ENCODE measurements at regions not wholly inside any gene's neighbourhood (a gene's known extent, or its start where the extent isn't known, plus 50 kb on each side); places are given as distances from the start of the nearest gene placed in this dataset.

DNA sequence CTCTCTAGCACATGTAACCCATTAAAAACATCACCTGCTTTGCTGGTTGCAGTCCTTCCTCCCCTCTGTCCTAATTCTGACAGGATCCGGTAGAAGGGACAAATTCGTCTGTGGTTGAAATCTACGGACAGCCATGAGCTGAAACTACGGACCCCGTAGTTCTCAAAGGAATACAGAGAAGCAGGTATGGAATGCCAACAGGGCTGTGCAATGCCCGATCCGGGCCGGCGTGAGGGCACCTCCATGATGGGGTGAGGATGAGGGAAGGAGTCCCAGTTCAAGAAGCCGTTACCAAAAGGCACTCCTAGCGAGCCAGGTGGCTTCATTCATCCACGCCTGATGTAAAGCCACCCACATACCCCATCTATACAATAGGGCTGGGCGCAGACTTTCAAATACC lies 160.0 kb upstream of the NSMCE3 start:
- intact Hi-C loops (cut with micrococcal nuclease): no loop called here

DNA sequence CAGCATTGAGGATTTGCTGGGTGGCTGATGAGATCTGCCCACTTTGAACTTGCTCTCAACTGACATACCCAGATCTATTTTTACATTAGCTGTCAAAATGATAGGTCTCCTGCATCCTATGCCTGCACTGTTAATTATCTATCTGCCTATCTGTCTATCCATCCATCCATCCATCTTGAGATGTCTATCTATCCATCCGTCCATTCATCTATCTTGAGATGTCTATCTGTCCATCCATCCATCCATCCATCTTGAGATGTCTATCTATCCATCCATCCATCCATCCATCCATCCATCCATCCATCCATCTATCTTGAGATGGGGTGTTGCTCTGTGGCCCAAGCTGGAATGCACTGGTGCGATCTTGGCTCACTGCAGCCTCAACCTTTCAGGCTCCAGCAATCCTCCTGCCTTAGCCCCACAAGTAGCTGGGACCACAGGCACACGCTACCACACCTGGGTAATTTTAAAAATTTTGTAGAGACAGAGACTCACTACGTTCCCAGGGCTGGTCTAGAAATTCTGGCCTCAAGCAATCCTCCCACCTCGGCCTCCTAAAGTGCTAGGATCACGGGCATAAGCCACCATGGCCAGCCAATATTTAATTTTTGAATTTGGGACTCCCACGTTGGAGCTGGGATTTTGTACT lies 159.4 kb upstream of the NSMCE3 start:
- intact Hi-C loops (cut with micrococcal nuclease): no loop called here

DNA sequence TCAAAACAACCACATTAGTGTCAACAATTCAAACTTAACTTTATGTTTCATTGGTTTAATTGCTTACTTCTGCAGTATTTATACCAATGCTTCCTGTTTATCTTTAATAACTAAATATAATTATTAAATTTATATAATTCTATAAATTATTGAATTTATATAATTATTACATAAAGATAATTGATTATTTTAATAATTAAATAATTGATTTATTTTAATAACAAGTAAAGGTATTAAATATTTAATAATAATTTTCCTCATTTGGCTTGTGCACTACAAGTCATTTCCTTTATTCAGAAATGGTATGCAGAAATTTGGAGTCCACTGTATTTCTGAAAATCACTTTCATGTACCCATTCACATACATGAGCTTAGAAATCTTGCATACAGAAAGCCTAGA lies 156.2 kb upstream of the NSMCE3 start:
- intact Hi-C loops (cut with micrococcal nuclease): no loop called here

DNA sequence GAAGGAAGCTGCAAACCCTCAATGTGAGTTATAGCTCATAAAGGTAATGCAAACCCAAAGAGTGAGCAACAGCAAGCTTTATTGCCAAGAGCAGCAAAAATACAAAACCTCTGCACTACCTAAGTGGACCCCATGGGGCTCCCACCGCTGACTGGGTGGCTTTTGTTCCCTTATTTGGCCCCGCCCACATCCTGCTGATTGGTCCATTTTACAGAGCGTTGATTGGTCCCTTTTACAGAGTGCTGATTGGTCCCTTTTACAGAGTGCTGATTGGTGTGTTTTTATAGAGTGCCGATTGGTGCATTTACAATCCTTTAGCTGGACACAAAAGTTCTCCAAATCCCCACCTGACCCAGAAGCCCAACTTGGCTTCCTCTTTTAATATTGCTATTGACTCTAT lies 154.5 kb upstream of the NSMCE3 start:
- intact Hi-C loops (cut with micrococcal nuclease): no loop called here

DNA sequence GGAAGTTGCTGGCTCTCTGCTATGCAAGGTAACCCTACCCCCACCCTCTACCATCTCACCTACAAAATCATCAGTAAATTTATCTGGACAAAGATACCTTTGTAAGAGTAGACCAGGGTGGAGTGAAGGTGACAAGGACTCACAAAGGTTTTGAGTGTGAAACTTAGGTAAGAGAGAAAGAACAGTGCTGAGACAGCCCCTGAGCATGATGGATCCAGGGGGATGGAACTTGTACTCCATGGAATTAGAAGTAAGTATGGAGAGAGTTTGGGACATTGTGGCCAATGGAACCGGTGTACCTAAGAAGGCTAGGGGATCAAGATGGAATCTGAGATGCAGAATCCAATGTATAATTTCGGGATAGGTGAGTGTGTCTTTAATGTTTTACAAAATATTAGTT lies 153.0 kb upstream of the NSMCE3 start:
- intact Hi-C loops (cut with micrococcal nuclease): no loop called here

DNA sequence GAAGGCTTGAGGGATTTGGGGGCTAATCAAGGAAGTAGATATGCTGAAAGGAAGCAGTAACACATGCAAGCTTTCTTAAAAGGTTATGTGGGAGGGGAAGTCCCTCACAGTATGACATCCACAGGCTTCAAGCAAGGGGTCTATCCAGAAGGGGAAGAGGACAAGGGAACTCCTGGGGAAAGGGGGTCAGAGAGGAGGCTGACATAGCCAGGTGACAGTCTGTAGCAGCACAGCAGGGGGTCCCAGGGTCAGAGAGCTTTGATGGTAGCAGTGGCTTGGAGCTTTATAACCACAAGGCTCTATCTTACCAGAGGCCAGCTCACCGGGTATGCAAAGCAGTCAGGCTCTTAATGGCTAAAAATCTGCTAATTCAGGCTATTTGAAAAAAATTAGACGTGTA lies 150.6 kb upstream of the NSMCE3 start:
- intact Hi-C loops (cut with micrococcal nuclease): no loop called here

DNA sequence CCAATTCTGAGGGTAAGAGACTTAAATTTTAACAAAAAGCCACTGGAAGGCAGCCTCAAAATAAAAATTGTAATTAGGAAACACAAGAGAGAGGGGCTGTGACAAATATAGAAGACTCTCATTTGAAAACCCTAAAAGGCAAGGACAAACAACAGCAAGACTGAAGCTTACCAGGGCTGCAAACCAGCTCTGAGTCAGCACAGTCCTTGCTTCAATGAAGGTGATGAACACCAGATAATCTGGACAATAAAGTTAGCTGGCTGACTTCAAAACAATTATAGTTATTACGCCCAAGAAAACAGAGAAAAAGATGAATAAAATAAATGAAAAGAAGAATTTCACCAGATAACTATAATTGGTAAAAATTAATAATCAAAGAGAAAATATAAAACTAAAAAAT lies 149.3 kb upstream of the NSMCE3 start:
- intact Hi-C loops (cut with micrococcal nuclease): no loop called here

DNA sequence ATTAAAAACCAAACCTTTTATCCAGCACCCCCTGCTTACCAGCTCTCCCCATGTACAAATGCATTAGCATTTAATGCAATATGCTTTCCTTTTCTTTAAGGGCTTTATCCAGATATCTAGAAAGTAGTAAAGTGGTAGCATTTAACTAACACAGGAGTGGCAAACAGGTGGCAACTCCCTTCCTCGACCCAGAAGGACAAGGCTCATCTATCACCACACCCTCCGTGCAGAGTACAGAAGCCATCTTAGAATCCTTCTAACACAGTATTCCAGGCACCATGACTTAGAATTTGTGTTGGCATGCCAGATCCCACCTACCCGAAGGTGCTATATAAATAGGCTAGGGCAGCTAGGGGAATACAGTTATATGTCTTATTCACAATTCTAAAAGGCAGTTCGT lies 148.6 kb upstream of the NSMCE3 start:
- intact Hi-C loops (cut with micrococcal nuclease): no loop called here

DNA sequence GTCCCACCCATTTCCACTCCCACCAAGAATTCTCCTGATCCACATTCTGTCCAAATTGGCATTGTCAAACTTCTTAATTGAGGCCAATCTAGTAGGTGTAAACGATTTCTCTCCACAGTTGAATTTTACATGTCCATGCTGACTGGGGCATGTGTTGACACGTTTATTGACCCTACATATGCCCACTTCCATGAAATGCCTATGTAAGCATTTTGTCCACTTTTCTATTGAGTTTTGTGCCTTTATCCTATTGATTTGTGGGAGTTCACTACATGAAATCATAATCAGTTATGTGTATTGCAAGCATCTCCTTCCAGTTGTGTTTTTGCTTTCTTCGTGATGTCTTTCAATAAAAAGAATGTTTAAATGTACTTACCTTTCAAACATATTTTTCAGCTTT lies 141.7 kb upstream of the NSMCE3 start:
- intact Hi-C loops (cut with micrococcal nuclease): no loop called here

DNA sequence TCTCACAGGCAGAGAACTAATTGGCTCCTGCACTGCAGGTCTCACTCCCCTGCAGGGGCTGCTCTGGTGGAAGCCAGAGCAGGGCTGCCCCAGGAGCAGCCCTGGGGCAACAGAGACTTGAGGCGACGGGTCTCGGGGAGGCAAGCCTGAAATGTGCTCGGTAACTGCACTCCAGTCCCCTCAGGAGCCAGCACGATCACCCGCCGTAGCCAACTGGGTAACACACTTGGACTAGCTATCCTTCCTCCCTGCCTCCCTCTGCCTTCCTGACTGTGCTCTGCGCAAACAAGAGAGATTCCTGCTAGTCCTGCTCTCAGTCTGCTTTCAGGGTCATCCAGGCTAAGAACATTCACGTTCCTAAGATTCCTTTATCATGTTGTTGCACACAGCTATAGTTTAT lies 140.7 kb upstream of the NSMCE3 start:
- intact Hi-C loops (cut with micrococcal nuclease): no loop called here

DNA sequence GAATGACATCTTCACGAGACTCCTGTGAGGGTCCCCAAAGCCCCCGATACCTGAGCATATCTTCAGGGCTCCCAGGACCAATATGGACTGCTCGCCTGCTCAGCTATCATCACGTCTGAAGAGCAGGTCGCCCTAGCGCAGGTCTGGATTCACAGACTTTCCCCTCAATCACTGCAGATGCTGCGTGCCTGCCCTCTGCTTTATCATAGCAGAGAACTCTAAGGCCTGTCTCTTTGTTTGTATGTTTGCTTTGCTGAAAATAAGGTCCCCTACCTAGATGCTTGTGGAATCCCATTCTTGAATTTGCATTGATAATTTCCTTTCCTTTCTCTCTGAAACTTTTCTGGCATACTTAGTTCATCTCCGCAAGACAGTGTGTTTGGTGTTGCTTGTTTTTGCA lies 140.3 kb upstream of the NSMCE3 start:
- intact Hi-C loops (cut with micrococcal nuclease): no loop called here

DNA sequence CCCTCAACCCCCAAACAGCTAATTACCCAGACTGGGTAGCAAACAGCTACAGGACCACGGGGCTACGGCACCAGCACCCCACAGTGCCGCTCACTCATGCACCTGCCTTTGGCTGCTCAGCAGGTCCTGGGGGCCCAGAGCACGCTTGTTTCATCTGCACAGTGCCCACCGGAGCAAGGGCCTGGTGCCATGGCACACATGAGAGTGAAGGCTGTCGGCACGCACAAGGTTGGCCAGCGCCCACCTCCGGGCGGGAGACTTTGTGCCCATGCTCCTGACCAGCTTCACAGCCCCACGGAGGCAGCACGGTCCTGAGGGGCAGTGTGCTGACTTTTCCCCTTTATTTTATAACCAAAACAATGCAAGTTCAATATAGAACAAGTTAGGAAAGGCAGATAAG lies 135.9 kb upstream of the NSMCE3 start:
- intact Hi-C loops (cut with micrococcal nuclease): no loop called here

DNA sequence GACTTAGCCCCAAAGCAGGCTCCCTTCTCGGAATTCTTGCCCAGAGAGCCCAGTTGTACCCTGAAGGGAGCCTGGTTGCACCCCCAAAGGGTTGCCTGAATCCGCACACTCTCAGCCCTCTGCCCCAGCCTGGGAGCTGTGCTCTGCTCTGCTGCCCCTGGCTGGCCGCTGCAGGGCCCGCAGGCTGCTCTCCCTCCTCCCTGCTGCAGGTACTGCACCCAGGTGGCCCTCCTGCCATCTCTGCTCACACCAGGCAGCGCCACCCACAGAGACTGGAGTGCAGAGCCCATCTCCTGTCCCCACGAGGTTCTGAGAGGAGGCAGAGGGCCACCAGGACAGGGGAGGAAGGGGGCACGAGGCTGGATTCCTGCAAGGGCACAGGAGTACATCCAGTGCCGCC lies 134.2 kb upstream of the NSMCE3 start:
- intact Hi-C loops (cut with micrococcal nuclease): no loop called here

DNA sequence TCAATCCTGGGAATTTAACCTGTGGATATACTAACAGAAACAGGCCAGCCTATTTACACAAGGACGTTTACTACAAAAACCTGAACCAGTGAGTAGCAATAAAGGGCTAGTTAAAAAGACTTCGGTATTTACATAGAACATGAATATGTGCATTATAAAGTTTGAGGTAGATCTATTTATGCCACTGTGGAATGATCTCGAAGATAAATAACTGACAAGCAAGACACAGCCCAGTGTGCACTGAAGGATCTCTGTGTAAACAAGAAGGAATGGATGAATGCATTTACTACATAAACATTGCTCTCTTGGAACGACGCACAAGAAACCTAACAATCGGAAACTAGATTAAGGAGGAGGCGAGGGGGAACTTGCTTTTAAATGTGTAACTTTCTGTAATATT lies 132.0 kb upstream of the NSMCE3 start:
- intact Hi-C loops (cut with micrococcal nuclease): no loop called here

DNA sequence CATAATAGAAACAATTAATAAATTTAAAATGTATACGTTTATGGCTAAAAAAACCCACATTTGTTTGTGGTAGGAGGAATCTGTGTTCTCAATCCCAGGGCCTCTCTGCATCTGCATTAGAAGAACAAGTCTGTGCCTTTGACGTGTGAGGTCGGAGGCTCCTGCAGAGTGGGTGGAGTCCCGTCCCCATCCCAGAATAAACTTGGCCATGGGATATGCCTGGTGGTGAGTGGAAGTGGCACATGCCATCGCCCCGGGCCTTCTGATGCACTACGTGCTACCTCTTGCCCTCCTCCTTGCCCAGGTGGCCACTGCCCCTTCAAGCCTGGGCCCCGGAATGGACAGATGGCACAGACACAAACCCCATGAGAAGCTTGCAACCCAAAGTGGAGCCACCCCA lies 131.1 kb upstream of the NSMCE3 start:
- intact Hi-C loops (cut with micrococcal nuclease): no loop called here

DNA sequence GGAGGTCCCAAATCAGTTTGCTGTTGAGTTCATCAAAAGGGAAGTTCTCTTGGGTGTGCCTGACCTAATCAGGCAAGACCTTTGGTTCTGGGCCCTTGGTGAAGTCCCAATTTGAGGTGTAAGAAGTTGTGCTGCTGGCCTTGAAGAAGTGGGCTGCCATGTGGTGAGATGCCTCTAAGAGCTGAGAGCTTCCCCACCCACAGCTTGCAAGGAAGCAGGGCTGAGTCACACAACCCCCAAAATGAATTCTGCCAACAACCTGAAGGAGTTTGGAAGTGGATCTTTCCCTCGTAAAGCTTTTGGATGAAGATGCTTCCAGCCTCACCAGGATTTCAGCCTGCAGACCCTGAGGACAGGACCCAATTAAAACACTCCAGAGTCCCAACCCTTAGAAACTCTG lies 129.3 kb upstream of the NSMCE3 start:
- intact Hi-C loops (cut with micrococcal nuclease): no loop called here

DNA sequence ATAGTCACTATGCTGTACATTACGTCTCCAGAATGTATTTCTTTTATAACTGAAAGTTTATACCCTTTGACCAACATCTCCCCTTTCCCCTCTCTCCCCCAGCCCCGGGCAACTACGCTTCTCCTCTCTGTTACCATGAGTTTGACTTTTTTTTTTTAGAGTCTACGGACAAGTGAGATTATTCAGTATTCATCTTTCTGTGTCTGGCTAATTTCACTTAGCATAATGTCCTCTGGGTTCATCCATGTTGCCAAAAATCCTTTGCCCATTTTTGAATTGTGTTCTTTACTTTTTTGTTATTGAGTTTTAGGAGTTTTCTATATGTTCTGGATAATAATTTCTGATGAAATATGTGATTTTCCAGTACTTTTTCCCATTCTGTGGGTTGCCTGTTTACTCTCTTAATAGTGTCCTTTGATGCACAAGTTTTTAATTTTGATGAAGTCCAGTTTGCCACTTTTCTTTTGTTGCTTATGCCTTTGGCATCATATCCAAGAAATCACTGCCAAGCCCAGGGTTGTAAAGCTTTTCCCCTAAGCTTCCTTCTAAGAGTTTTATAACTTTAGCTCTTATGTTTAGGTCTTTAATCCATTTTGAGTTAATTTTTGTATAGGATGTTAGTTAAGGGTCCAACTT lies 126.7 kb upstream of the NSMCE3 start:
- intact Hi-C loops (cut with micrococcal nuclease): no loop called here

DNA sequence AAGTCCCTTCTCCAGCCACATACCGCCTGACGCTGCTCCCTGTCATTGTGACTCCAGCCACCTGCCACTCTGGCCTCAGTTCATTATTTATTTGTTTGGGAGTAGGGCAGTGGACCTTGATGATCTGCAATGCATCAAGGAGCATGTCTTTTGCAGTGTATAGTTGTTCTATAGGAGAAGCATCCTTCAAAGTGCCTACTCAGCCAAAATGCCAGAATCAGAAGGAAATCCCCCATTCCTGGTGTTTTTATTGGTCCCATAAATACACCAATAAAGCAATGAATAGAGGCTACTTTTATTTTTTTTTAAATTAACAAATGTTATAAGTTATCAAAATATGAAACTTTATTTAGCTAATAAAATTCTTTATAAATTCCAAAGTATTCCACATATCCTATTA lies 123.8 kb upstream of the NSMCE3 start:
- intact Hi-C loops (cut with micrococcal nuclease): no loop called here

DNA sequence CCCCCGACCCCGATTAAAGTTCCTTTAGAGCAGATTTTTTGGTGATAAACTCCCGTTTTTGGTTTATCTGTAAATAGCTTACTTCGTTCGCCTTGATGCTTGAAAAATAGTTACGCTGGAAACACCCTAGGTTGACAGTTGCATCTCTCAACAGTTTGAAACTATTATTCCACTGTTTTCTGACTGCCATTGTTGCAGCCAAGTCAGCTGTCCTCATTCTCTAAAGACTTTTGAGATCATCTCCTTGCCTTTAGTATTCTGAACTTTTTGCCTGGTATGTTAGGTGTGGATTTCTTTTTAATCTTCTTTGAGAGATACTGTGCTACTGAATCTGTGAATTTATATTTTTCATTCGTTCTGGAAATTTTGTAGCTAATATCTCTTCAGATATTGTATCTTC lies 122.7 kb upstream of the NSMCE3 start:
- intact Hi-C loops (cut with micrococcal nuclease): no loop called here

DNA sequence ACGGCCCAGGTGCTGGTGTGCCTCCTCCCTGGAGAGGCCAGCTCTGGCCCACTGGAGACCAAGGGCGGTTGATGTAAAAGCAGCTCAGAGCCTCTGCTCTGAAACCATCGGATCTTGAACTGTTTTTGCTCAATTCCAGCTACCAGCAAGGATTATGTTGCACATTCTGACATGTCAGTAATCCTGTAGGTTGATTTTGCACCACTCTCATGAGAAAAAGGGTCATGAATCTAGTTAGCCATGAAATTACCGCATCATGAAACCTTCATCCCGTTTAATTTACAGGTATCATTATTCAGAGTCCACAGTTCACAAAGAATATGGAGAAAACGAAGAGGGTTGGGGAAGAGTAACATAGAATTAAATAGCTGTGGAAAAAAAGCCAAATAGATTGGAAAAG lies 120.4 kb upstream of the NSMCE3 start:
- intact Hi-C loops (cut with micrococcal nuclease): no loop called here

DNA sequence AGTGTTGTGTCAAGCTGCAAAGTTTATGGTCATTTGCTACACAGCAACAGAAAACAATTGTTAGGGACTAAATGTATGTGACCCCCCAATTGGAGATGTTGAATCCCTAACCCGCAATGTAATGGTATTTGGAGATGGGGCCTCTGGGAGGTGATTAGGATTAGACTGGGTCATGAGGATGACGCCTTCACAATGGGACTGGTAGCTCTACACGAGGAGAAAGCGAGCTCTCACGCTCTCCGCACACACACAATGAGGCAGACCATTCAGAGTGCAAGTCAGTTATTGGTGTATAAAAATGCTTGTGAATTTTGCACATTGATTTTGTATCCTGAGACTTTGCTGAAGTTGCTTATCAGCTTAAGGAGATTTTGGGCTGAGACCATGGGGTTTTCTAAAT lies 116.9 kb upstream of the NSMCE3 start:
- intact Hi-C loops (cut with micrococcal nuclease): no loop called here

DNA sequence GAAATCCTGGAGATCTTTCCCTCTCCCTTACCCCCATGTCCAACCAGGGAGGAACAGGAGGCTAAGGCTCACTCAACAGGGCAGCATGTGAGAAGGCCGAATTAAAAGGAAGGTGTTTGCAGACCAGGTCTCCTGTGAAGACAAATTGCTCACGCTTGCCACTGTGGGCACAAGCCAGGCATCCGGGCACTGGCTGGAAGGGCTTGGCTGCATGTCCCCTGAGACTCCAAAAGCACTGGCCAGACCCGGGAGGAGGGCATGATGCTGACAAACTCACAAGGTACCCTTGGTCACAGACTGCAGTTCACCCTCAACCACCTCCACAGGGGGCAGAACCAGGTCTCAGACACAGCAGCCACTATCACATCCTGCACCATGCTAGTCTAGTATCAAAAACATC lies 113.7 kb upstream of the NSMCE3 start:
- intact Hi-C loops (cut with micrococcal nuclease): no loop called here

DNA sequence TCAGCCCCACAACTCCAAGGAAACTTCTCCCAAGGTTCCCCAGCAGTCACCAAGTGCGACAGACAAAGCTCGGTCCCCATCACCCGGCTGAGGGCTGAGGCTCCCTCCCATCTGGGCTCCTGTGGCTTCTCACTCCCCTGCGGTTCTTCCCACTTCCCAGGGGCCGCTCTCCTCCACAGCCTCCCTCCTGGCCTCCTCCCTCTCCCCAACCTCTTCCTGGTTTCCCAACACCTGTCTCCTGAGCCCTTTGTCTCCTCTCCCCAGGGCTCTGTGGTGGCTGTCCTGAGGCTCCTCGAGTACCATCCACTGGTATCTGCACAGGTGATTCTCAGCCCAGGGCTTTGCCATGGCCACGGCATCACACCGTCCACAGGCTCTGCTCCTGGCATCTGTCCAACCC lies 113.2 kb upstream of the NSMCE3 start:
- intact Hi-C loops (cut with micrococcal nuclease): no loop called here

DNA sequence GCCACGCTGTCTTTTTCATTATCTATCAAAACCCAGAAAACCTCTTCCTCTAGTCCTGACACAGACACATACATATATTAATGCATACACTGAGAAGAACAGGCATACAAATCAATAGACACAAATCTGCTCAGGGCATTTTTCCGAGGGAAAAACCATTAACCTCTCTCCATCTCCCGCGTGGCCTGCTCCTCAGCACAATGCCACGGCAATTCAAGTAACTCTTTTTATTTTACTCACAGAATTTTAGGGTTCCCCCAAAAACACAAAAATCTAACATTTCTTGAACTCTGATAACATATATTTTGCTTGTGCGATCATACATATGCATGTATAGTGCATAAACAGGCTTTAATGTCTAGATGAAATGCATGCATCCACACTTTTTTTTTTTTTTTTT lies 110.8 kb upstream of the NSMCE3 start:
- intact Hi-C loops (cut with micrococcal nuclease): no loop called here
